ENCODE measurements at regions not wholly inside any gene's neighbourhood (a gene's known extent, or its start where the extent isn't known, plus 50 kb on each side); places are given as distances from the start of the nearest gene placed in this dataset.
"Not testable (repeated sequence)": the region's sequence is repeated elsewhere in the genome, so short reads cannot be mapped to it uniquely, and the experiment has no call there.

DNA sequence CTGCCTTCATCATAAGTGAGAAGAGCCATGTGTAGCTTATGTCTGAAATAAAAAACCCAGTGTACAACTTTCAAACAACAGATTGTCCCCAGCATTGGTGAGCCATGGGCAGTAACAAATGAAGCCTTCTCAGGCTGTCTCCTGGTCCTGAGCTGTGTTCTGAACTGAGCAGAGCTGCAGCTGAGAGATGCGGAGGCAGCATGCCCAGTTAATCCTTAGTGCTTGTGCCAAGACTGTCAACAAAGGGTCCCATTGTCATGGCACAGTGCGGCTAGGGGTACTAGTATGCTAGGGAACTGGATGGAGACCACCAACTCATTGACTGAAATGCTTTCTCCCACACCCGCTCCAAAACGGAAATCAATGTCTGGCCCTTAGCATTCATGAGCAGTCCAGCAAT lies 154.3 kb downstream of the RMST start:
- TF ChIP-seq JUND (IDR thresholded peaks at IDR 0.05; ENCODE audit: low read depth) = no peak
- no peak for DNase-seq (ENCODE audit: low read depth in 1 of 2, low spot score in 1 of 2)
- in situ Hi-C loops (cut with HindIII; ENCODE audit: low pct_unique_long_range_greater_than_20kb, low sequenced_read_pairs) = no loop called here

DNA sequence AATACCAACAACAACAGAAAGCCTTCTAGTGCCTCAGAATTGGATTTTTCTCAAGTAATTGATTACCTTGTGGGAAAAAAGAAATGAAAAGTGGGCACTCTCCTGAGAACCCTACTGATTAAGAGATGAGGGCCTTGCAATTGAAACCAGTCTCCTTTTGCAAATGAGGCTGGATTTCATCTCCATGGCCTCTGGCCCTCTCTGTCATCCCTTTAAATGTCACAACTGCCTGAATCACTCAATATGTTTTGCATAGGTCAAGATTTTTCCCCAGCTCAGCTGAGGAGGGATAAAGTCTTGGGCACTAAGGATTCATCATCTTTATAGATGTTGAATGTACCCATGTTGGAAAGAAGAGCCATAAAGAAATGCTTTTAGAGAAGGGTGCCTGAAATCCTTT lies 166.4 kb downstream of the RMST start:
- DNase-seq (ENCODE audit: low read depth in 1 of 2, low spot score in 1 of 2) = no peak
- in situ Hi-C loops (cut with HindIII; ENCODE audit: low pct_unique_long_range_greater_than_20kb, low sequenced_read_pairs) = no loop called here
- TF ChIP-seq JUND (IDR thresholded peaks at IDR 0.05; ENCODE audit: low read depth) = no peak

DNA sequence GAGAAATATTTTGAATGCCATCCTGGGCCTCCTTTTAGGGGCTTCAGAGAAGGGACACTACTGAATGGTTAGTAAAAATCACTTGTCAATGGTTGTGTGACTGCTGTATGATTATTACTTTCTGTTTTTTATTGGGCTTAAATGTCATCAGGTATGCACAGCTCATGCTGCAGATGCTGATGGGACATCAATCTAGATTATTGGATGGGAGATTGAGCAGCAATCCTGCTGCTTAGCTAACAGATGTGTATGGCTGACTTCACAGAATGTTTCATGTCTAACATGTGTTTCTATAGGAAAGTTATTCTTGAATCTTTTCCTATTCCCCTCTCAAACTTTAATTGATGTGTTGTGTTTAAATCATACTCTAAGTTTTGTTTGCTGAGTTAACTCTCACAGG lies 166.8 kb downstream of the RMST start:
- in situ Hi-C loops (cut with HindIII; ENCODE audit: low pct_unique_long_range_greater_than_20kb, low sequenced_read_pairs) = no loop called here
- DNase-seq (ENCODE audit: low read depth in 1 of 2, low spot score in 1 of 2) = no peak

DNA sequence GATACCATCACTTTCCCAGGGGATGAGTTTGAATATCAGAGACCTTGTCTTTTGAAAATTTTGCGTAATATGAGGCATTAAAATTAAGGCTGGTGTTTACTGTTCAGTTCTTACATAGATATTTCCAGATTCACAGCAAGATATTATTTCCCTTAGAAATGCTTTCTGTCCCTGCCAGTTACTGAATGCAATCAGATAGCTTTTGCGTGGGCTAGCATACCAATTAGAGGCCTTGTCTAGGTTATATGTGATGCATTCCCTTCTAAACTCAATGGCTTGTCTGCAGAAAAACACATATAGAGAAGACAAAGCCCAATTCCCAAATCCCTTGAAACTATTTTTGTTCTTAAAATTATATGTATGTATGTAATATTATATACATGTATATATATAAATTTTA lies 167.8 kb downstream of the RMST start:
- no peak for DNase-seq (ENCODE audit: low read depth in 1 of 2, low spot score in 1 of 2)
- no peak for TF ChIP-seq JUND (IDR thresholded peaks at IDR 0.05; ENCODE audit: low read depth)
- in situ Hi-C loops (cut with HindIII; ENCODE audit: low pct_unique_long_range_greater_than_20kb, low sequenced_read_pairs) = no loop called here

More for the DNA sequence above, 166.8 kb downstream of the RMST start:
- no peak for TF ChIP-seq JUND (IDR thresholded peaks at IDR 0.05; ENCODE audit: low read depth)

DNA sequence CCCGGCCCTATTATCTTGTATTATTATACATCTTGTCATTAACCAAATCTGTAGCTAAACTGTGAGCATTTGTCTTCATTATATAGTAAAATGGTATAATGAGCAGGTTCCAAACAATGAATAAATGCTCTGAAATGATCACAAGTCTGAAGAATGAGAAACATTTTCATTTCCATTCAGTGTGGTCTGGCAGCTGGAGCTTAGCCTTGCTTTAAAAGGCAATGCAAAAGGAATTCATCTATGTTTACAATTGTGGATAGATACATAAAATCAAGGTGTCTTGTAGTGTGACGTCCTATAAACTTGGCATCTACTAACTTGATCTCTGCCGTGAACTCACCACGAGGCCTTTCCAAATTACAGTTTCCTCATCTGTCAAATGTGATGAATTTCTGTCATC lies 168.3 kb downstream of the RMST start:
- DNase-seq (ENCODE audit: low read depth in 1 of 2, low spot score in 1 of 2) = no peak
- in situ Hi-C loops (cut with HindIII; ENCODE audit: low pct_unique_long_range_greater_than_20kb, low sequenced_read_pairs) = no loop called here

DNA sequence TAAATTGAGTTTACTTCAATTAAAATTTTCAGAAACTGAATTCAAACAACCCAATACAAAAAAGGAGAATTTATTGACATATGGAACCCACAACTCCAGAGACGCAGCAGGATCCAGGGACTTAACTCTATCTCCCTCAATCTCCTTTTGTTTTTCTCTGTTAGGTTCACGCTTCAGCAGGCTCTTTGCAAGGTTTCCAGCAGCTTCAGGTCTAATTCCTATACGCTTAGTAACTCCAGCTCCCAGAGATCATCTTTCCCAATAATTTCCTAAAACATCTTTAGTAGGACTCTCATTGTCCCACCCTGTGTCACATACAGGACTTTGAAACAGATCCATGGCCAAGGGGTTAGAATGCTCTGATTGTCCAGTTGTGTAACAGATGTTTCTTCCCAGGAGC lies 175.2 kb downstream of the RMST start:
- in situ Hi-C loops (cut with HindIII; ENCODE audit: low pct_unique_long_range_greater_than_20kb, low sequenced_read_pairs) = no loop called here
- TF ChIP-seq JUND (IDR thresholded peaks at IDR 0.05; ENCODE audit: low read depth) = no peak
- DNase-seq (ENCODE audit: low read depth in 1 of 2, low spot score in 1 of 2) = no peak

More for the DNA sequence above, 168.3 kb downstream of the RMST start:
- no peak for TF ChIP-seq JUND (IDR thresholded peaks at IDR 0.05; ENCODE audit: low read depth)

DNA sequence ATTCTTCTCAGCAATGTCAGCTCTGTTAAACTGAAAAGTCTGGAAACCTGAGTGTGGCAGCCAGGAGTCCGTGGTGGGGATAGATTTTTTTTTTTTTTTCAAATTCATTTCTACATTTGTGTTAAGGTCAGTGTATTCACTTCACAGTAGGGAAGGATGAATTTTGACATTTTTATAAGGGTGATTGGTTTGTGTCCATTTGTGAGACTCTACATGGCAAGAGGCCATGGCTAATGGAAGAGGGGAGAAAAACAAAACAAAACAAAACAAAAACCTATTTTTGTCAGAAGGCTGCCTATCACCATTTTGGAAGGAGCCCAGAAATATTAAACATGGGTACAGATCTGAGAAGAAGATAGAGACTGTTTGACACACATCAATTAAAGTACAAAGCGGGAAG lies 176.1 kb downstream of the RMST start:
- no peak for TF ChIP-seq JUND (IDR thresholded peaks at IDR 0.05; ENCODE audit: low read depth)
- in situ Hi-C loops (cut with HindIII; ENCODE audit: low pct_unique_long_range_greater_than_20kb, low sequenced_read_pairs) = no loop called here
- DNase-seq (ENCODE audit: low read depth in 1 of 2, low spot score in 1 of 2) = no peak

DNA sequence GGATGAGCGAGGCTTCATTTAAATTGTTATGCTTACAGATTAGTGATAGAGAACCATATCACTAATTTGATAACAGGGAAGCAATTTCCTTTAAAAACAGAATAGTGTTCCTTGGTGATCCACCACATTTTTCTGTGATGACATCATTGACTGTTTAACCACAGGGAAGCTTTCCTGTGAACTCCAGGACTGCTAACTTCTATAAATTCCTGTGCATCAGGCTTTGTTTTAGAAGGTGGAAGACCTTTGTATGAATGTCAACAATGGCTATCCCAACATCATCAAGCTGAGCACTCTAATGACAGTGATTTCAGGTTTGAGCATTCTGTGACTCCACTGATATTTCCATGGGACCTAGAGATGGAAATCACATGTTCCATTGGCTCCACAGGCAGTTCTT lies 177.1 kb downstream of the RMST start:
- in situ Hi-C loops (cut with HindIII; ENCODE audit: low pct_unique_long_range_greater_than_20kb, low sequenced_read_pairs) = no loop called here
- no peak for DNase-seq (ENCODE audit: low read depth in 1 of 2, low spot score in 1 of 2)
- TF ChIP-seq JUND (IDR thresholded peaks at IDR 0.05; ENCODE audit: low read depth) = no peak

DNA sequence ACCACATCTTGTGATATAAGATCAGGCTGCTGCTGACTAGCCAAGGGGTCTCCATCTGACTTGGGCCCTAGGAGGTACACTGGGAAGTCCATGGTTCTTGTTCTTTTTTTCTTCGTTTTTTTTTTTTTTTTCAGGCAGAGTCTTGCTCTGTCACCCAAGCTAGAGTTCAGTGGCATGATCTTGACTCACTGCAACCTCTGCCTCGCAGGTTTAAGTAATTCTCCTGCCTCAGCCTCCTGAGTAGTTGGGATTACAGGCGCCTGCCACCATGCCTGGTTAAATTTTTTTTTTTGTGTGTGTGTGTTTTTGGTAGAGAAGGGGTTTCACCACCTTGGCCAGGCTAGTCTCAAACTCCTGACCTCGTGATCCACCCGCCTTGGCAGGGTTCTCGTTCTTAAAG lies 178.2 kb downstream of the RMST start:
- in situ Hi-C loops (cut with HindIII; ENCODE audit: low pct_unique_long_range_greater_than_20kb, low sequenced_read_pairs) = no loop called here
- no peak for DNase-seq (ENCODE audit: low read depth in 1 of 2, low spot score in 1 of 2)
- TF ChIP-seq JUND (IDR thresholded peaks at IDR 0.05; ENCODE audit: low read depth) = no peak

DNA sequence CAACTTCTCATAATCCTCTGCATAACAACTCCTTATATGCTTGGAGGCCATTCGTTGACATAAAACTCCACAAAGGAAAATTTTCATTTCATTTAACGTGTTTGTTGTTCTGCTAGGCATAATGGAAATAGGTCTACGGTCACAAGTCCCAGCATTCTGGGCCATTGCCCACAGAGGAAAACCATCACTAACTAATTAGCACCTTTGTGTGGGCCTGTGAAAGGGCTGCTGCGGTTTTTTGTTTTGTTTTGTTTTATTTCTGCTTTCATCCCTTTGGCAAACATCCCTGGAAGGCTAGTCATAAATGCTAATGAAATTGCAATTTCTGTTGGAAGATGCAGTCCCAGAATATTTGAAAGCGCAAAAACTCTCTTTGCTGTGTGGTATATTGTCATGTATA lies 180.3 kb downstream of the RMST start:
- DNase-seq (ENCODE audit: low read depth in 1 of 2, low spot score in 1 of 2) = no peak
- no peak for TF ChIP-seq JUND (IDR thresholded peaks at IDR 0.05; ENCODE audit: low read depth)
- in situ Hi-C loops (cut with HindIII; ENCODE audit: low pct_unique_long_range_greater_than_20kb, low sequenced_read_pairs) = no loop called here

DNA sequence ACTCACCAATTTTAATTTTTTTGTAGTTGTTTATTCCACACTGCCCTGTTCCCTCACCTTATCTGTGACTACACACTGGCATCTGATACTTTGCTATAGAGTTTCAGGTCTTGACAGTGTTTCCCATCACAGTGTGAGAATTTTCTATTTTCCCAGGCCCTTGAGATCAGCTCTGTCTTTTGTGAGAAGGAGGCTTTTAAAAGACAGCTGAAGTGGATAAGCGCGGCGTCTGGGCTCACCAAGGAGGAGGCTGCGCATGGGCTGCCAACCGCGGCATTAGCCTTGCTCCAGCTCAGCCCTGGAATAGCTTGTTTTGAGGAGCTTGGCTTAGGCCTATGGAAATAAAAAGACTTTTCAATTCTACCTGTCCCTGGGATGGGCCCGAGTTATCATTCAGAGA lies 181.3 kb downstream of the RMST start:
- DNase-seq (ENCODE audit: low read depth in 1 of 2, low spot score in 1 of 2) = no peak
- in situ Hi-C loops (cut with HindIII; ENCODE audit: low pct_unique_long_range_greater_than_20kb, low sequenced_read_pairs) = no loop called here
- no peak for TF ChIP-seq JUND (IDR thresholded peaks at IDR 0.05; ENCODE audit: low read depth)

DNA sequence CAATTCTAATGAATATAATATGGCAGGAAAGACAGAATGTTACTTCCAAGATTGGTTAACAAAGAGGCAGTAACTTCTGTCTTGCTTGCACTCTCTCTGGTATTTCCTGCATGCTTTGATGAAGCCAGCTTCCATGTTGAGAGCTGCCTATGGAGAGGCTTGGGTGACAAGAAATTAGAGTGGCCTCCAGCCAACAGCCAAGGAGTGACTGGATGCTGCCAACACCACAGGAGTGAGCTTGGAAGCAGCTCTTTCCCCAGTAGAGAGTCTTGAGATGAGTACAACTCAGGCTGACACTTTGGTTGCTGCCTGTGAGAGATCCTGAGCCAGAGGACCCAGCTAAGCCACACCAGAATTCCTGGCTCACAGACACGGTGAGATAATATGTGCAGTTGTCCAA lies 183.1 kb downstream of the RMST start:
- DNase-seq (ENCODE audit: low read depth in 1 of 2, low spot score in 1 of 2) = no peak
- TF ChIP-seq JUND (IDR thresholded peaks at IDR 0.05; ENCODE audit: low read depth) = no peak
- in situ Hi-C loops (cut with HindIII; ENCODE audit: low pct_unique_long_range_greater_than_20kb, low sequenced_read_pairs) = no loop called here

DNA sequence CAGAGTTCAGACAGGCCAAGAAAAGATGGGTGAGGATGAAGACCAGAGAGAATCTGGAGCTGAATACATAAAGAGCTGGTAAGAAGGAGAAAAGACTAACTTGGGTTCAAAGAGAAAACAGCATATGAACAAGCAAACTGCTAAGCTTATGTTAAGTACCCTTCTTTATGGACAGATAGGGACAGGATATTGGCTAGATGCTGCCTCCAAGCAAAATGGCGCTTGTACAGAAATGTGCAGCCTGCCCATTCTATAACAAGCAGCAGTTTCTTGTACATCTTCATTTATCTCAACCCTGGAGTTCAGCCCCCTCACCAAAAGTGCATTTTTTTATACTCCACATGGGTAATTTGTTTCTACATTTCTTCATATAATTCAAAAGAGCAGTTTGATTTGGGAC lies 184.5 kb downstream of the RMST start:
- DNase-seq (ENCODE audit: low read depth in 1 of 2, low spot score in 1 of 2) = no peak
- in situ Hi-C loops (cut with HindIII; ENCODE audit: low pct_unique_long_range_greater_than_20kb, low sequenced_read_pairs) = no loop called here
- no peak for TF ChIP-seq JUND (IDR thresholded peaks at IDR 0.05; ENCODE audit: low read depth)

DNA sequence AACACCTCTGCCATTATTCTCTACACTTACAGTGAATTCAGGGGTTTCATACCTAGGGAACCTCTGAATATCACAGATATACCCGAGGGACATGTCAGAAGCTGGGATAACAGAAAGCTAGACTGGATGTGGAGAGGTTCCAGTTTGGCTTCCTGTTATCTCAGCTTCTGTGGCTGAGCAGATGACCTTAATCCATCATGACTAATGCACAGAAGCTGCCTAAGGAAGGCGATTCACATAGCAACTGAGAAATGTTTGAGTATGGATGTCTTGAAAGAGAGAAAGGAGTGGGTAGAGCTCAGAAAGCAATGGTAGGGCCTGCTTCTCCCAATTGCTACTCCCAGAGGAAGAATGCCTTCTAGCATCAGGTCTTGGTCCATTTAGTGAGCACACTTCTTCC lies 187.6 kb downstream of the RMST start:
- no peak for DNase-seq (ENCODE audit: low read depth in 1 of 2, low spot score in 1 of 2)
- in situ Hi-C loops (cut with HindIII; ENCODE audit: low pct_unique_long_range_greater_than_20kb, low sequenced_read_pairs) = no loop called here

DNA sequence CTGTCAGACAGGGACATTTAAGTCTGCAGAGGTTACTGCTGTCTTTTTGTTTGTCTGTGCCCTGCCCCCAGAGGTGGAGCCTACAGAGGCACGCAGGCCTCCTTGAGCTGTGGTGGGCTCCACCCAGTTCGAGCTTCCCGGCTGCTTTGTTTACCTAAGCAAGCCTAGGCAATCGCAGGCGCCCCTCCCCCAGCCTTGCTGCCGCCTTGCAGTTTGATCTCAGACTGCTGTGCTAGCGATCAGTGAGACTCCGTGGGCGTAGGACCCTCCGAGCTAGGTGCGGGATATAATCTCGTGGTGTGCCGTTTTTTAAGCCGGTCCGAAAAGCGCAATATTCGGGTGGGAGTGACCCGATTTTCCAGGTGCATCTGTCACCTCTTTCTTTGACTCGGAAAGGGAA lies 193.9 kb downstream of the RMST start:
- in situ Hi-C loops (cut with HindIII; ENCODE audit: low pct_unique_long_range_greater_than_20kb, low sequenced_read_pairs); DNase-seq (ENCODE audit: low read depth in 1 of 2, low spot score in 1 of 2): not testable (repeated sequence)

More for the DNA sequence above, 187.6 kb downstream of the RMST start:
- TF ChIP-seq JUND (IDR thresholded peaks at IDR 0.05; ENCODE audit: low read depth) = no peak

All from T47D (cell line).